H9 (cell line): ENCODE measurements at regions not wholly inside any gene's neighbourhood (a gene's known extent, or its start where the extent isn't known, plus 50 kb on each side); places are given as distances from the start of the nearest gene placed in this dataset.

Experiments used
- DNase-seq: peaks from one replicate; pipeline ENCODE4 v3.0.0-alpha.2; 2017
- H2AFZ ChIP-seq: one replicate; pipeline ENCODE4 v1.6.1; 2013; ENCODE audit warnings: mild to moderate bottlenecking, low read length, control low read depth, moderate library complexity
- H2AK5ac ChIP-seq: 2 replicates; pipeline ENCODE4 v1.6.1; 2013; ENCODE audit warnings: low read length, control low read depth, mixed read lengths; ENCODE audit not compliant: insufficient read length
- H2BK120ac ChIP-seq: one replicate; pipeline ENCODE4 v1.6.1; 2013; ENCODE audit warnings: low read depth, mild to moderate bottlenecking, low read length, control low read depth, inconsistent platforms; ENCODE audit not compliant: poor library complexity, severe bottlenecking
- H2BK12ac ChIP-seq: 2 replicates; pipeline ENCODE4 v1.6.1; 2013; ENCODE audit warnings: low read length, control low read depth, mixed read lengths, low read depth; ENCODE audit not compliant: insufficient read length
- H2BK15ac ChIP-seq: 2 replicates; pipeline ENCODE4 v1.6.1; 2013; ENCODE audit warnings: low read depth, low read length, control low read depth
- H2BK20ac ChIP-seq: one replicate; pipeline ENCODE4 v1.6.1; 2013; ENCODE audit warnings: low read depth, mild to moderate bottlenecking, low read length, control low read depth, inconsistent platforms; ENCODE audit not compliant: poor library complexity, severe bottlenecking
- H2BK5ac ChIP-seq: 2 replicates; pipeline ENCODE4 v1.6.1; 2013; ENCODE audit warnings: low read length, control low read depth, mixed read lengths; ENCODE audit not compliant: insufficient read length
- H3K14ac ChIP-seq: 2 replicates; pipeline ENCODE4 v1.6.1; 2013; ENCODE audit warnings: low read length, control low read depth; ENCODE audit not compliant: insufficient read depth
- H3K18ac ChIP-seq: 2 replicates; pipeline ENCODE4 v1.6.1; 2013; ENCODE audit warnings: low read depth, mild to moderate bottlenecking, mixed read lengths, low read length, control low read depth; ENCODE audit not compliant: insufficient read length
- H3K23ac ChIP-seq: 2 replicates; pipeline ENCODE4 v1.6.1; 2013; ENCODE audit warnings: low read length, control low read depth, mixed read lengths, low read depth; ENCODE audit not compliant: insufficient read length
- H3K23me2 ChIP-seq: 2 replicates; pipeline ENCODE4 v1.6.1; 2013; ENCODE audit warnings: low read depth, mild to moderate bottlenecking, mixed read lengths, low read length, control low read depth; ENCODE audit not compliant: insufficient read length, poor library complexity, severe bottlenecking
- H3K27ac ChIP-seq: 2 replicates; pipeline ENCODE4 v1.5.1; 2013; ENCODE audit warnings: low read length, control low read depth, mixed read lengths, low read depth; ENCODE audit not compliant: insufficient read length
- H3K27me3 ChIP-seq: 2 replicates; pipeline ENCODE4 v1.6.1; 2013; ENCODE audit warnings: low read length, control low read depth, inconsistent platforms; ENCODE audit not compliant: insufficient read depth
- H3K4ac ChIP-seq: 2 replicates; pipeline ENCODE4 v1.6.1; 2013; ENCODE audit warnings: low read depth, mild to moderate bottlenecking, control low read depth, inconsistent platforms, low read length, moderate library complexity
- H3K4me1 ChIP-seq: 2 replicates; pipeline ENCODE4 v1.6.1; 2013; ENCODE audit warnings: low read length, control low read depth, inconsistent platforms; ENCODE audit not compliant: insufficient read depth
- H3K4me2 ChIP-seq: 2 replicates; pipeline ENCODE4 v1.6.1; 2013; ENCODE audit warnings: low read length, control low read depth, mixed read lengths; ENCODE audit not compliant: insufficient read length, insufficient read depth
- H3K56ac ChIP-seq: 2 replicates; pipeline ENCODE4 v1.6.1; 2013; ENCODE audit warnings: low read depth, mild to moderate bottlenecking, mixed read lengths, low read length, control low read depth; ENCODE audit not compliant: insufficient read length
- H3K79me1 ChIP-seq: 2 replicates; pipeline ENCODE4 v1.6.1; 2013; ENCODE audit warnings: low read depth, mild to moderate bottlenecking, moderate library complexity, low read length, control low read depth, inconsistent platforms; ENCODE audit not compliant: insufficient read depth, poor library complexity, severe bottlenecking
- H3K79me2 ChIP-seq: 2 replicates; pipeline ENCODE4 v1.6.1; 2013; ENCODE audit warnings: low read length, control low read depth, inconsistent platforms; ENCODE audit not compliant: insufficient read depth
- H3K9ac ChIP-seq: 2 replicates; pipeline ENCODE4 v1.6.1; 2013; ENCODE audit warnings: low read length, control low read depth, mixed read lengths; ENCODE audit not compliant: insufficient read length; ENCODE audit errors: extremely low read depth
- H3K9me3 ChIP-seq: one replicate; pipeline ENCODE4 v1.6.1; 2013; ENCODE audit warnings: low read depth, low read length, inconsistent platforms; ENCODE audit not compliant: control insufficient read depth
- H3T11ph ChIP-seq: one replicate; pipeline ENCODE4 v1.6.1; 2013; ENCODE audit warnings: mild to moderate bottlenecking, low read length, control low read depth, inconsistent platforms
- H4K20me1 ChIP-seq: one replicate; pipeline ENCODE4 v1.6.1; 2013; ENCODE audit not compliant: control insufficient read depth, insufficient read length, insufficient read depth
- H4K5ac ChIP-seq: 2 replicates; pipeline ENCODE4 v1.6.1; 2013; ENCODE audit warnings: low read depth, mild to moderate bottlenecking, mixed read lengths, low read length, control low read depth; ENCODE audit not compliant: insufficient read length
- H4K8ac ChIP-seq: replicated peaks from 2 replicates; pipeline ENCODE4 v1.6.1; 2013; ENCODE audit warnings: low read length, control low read depth, mixed read lengths, low read depth; ENCODE audit not compliant: insufficient read length
- H4K91ac ChIP-seq: 2 replicates; pipeline ENCODE4 v1.6.1; 2013; ENCODE audit warnings: low read depth, mild to moderate bottlenecking, moderate library complexity, mixed read lengths, low read length, control low read depth; ENCODE audit not compliant: insufficient read length
- H3K27ac Mint-ChIP-seq, 3 experiments: 2 replicates in 2 of 3; 3 replicates in 1 of 3; pipeline ENCODE4 v1.8.0; 2020 to 2021; ENCODE audit warnings: mixed read lengths in 3 of 3, mild to moderate bottlenecking in 1 of 3, moderate library complexity in 1 of 3
- H3K27me3 Mint-ChIP-seq: 2 replicates; pipeline ENCODE4 v1.8.0; 2021; ENCODE audit warnings: low read depth, mild to moderate bottlenecking, moderate library complexity, mixed read lengths
- H3K36me3 Mint-ChIP-seq, 3 experiments: 2 replicates in 2 of 3; 3 replicates in 1 of 3; pipeline ENCODE4 v1.8.0; 2020 to 2021; ENCODE audit warnings: low read depth in 3 of 3, mixed read lengths in 3 of 3; ENCODE audit not compliant: insufficient read depth in 1 of 3
- H3K4me1 Mint-ChIP-seq, 2 experiments: 2 replicates each; pipeline ENCODE4 v1.8.0; 2020; ENCODE audit warnings: mixed read lengths in 2 of 2
- H3K4me3 Mint-ChIP-seq, 2 experiments: 2 replicates in 1 of 2; 3 replicates in 1 of 2; pipeline ENCODE4 v1.8.0; 2020 to 2021; ENCODE audit warnings: mild to moderate bottlenecking in 2 of 2, mixed read lengths in 2 of 2, moderate library complexity in 1 of 2
- H3K9me3 Mint-ChIP-seq, 2 experiments: 2 replicates in 1 of 2; 3 replicates in 1 of 2; pipeline ENCODE4 v1.8.0; 2020; ENCODE audit warnings: mild to moderate bottlenecking in 2 of 2, mixed read lengths in 2 of 2, moderate library complexity in 1 of 2
- WGBS: extraction: QIAGEN DNeasy Blood & Tissue Kit; methylation state at CpG from one replicate; pipeline ENCODE4 v1.1.7; 2013; ENCODE audit warnings: missing lambda C conversion rate, low lambda C conversion rate, mixed read lengths; ENCODE audit not compliant: insufficient read length; ENCODE audit errors: extremely low coverage; 5-methylcytosine and 5-hydroxymethylcytosine counted together
- TF ChIP-seq, protein P1 (sequence below): fragments of 200-600 bp; sonication (generic); conservative IDR thresholded peaks from 3 replicates; pipeline ENCODE4 v1.8.0; 2021; ENCODE audit warnings: antibody characterized with exemption, mild to moderate bottlenecking

DNA sequence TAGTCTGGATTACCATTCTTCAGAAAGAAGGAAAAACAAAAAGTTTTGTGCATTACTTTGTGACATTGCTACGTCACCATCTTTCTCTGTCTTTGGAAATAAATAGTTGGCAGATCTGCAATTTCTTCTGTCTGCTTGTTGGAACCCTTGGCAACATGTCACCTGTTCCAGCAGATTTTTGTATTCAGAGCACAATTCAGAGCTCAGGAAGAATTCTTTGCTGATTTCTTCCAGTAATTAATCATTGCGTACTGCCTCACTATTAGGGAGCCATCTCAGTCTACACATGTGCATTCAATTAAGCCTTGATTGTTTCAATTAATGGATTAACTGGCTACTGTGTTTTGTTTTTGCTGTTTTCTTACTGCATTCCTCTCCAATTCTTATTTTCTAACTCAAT is 467.2 kb downstream of the CDH8 start:
- Histone ChIP-seq H3K23me2 (no peaks in the 10 kb centered on the region), H2AFZ (no peak overlapping the region), H3K23ac (no peak overlapping the region), H3K79me2 (no peaks in the 10 kb centered on the region), H3K56ac (no peak overlapping the region), H2BK15ac (no peak overlapping the region), H3K79me1 (no peaks in the 10 kb centered on the region), H3K14ac (no peak overlapping the region), H4K5ac (no peak overlapping the region), H2BK20ac (no peak overlapping the region), H3K4me1 (no peaks in the 10 kb centered on the region), H2BK12ac (no peak overlapping the region), H3K4ac (no peak overlapping the region), H3K27ac (no peak overlapping the region), H3K4me2 (no peak overlapping the region), H2AK5ac (no peak overlapping the region), H4K91ac (no peak overlapping the region), H2BK5ac (no peak overlapping the region), H3K27me3 (no peaks in the 10 kb centered on the region), H3K18ac (no peak overlapping the region), H3K9ac (no peak overlapping the region), H3T11ph (no peak overlapping the region), H3K9me3 (no peaks in the 10 kb centered on the region), H2BK120ac (no peak overlapping the region), H4K8ac (no peak overlapping the region), H4K20me1 (no peaks in the 10 kb centered on the region)
- TF ChIP-seq, protein P1, sequence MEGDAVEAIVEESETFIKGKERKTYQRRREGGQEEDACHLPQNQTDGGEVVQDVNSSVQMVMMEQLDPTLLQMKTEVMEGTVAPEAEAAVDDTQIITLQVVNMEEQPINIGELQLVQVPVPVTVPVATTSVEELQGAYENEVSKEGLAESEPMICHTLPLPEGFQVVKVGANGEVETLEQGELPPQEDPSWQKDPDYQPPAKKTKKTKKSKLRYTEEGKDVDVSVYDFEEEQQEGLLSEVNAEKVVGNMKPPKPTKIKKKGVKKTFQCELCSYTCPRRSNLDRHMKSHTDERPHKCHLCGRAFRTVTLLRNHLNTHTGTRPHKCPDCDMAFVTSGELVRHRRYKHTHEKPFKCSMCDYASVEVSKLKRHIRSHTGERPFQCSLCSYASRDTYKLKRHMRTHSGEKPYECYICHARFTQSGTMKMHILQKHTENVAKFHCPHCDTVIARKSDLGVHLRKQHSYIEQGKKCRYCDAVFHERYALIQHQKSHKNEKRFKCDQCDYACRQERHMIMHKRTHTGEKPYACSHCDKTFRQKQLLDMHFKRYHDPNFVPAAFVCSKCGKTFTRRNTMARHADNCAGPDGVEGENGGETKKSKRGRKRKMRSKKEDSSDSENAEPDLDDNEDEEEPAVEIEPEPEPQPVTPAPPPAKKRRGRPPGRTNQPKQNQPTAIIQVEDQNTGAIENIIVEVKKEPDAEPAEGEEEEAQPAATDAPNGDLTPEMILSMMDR: no peak
- Mint-ChIP-seq H3K4me1 (no peaks in the 10 kb centered on the region; a peak in 1 of 4 replicates), H3K36me3 (no peaks in the 10 kb centered on the region), H3K9me3 (no peaks in the 10 kb centered on the region; a peak in 1 of 5 replicates), H3K27ac (no peak overlapping the region), H3K4me3 (no peak overlapping the region), H3K27me3 (no peaks in the 10 kb centered on the region)
- no CpG with 5 or more reads among the region's 2 CpGs for WGBS
- no peak for DNase-seq
